HG03469 (cell line): ENCODE measurements at regions not wholly inside any gene's neighbourhood (a gene's known extent, or its start where the extent isn't known, plus 50 kb on each side); places are given as distances from the start of the nearest gene placed in this dataset.

Source experiments
- ATAC-seq: cut with Tn5 transposase; IDR thresholded peaks from one replicate; pipeline ENCODE4 v1.9.1; 2021; ENCODE audit warnings: mild to moderate bottlenecking, moderate library complexity, moderate number of reproducible peaks; ENCODE audit not compliant: unreplicated experiment

- ATAC-seq: no peak
Measured at GRCh38 chr10:117635826-117636225, 93.3 kb downstream of the EMX2 start.

- no peak for ATAC-seq
Measured at GRCh38 chr10:117638200-117638599, 95.7 kb downstream of the EMX2 start.

GRCh38 chr10:117638664-117639200 lies 96.2 kb downstream of the EMX2 start:
- ATAC-seq: no peak

GRCh38 chr10:117640406-117640805 lies 97.9 kb downstream of the EMX2 start:
- no peak for ATAC-seq

- ATAC-seq: no peak
Measured at GRCh38 chr10:117646718-117647117, 104.2 kb downstream of the EMX2 start.

GRCh38 chr10:117647306-117647705 lies 104.8 kb downstream of the EMX2 start:
- no peak for ATAC-seq

GRCh38 chr10:117651121-117651520 lies 108.6 kb downstream of the EMX2 start:
- no peak for ATAC-seq

- no peak for ATAC-seq
Measured at GRCh38 chr10:117652228-117653169, 110.0 kb downstream of the EMX2 start.

- ATAC-seq: peak; percentile 86
Measured at GRCh38 chr10:117653170-117653515, 110.6 kb downstream of the EMX2 start.

GRCh38 chr10:117654105-117654504 lies 111.6 kb downstream of the EMX2 start:
- ATAC-seq: no peak

GRCh38 chr10:117656385-117657367 lies 114.1 kb downstream of the EMX2 start:
- peak; percentile 79 for ATAC-seq

GRCh38 chr10:117661316-117661715 lies 118.8 kb downstream of the EMX2 start:
- no peak for ATAC-seq

- no peak for ATAC-seq
Measured at GRCh38 chr10:117662126-117662525, 119.6 kb downstream of the EMX2 start.

- ATAC-seq: no peak
Measured at GRCh38 chr10:117662751-117663540, 120.4 kb downstream of the EMX2 start.

- peak; percentile 100 for ATAC-seq
Measured at GRCh38 chr10:117663750-117664149, 121.2 kb downstream of the EMX2 start.

GRCh38 chr10:117664288-117664687 lies 121.7 kb downstream of the EMX2 start:
- no peak for ATAC-seq

GRCh38 chr10:117666166-117666565 lies 123.6 kb downstream of the EMX2 start:
- no peak for ATAC-seq

GRCh38 chr10:117666965-117667364 lies 124.4 kb downstream of the EMX2 start:
- ATAC-seq: no peak

GRCh38 chr10:117667831-117668230 lies 125.3 kb downstream of the EMX2 start:
- ATAC-seq: no peak

GRCh38 chr10:117668327-117669008 lies 125.9 kb downstream of the EMX2 start:
- ATAC-seq: no peak
